Stomach (tissue), 4 donors: ENCODE measurements at regions not wholly inside any gene's neighbourhood (a gene's known extent, or its start where the extent isn't known, plus 50 kb on each side); places are given as distances from the start of the nearest gene placed in this dataset.

Experiments
- POLR2A ChIP-seq, 4 donors: fragments of 450-650 bp; IDR thresholded peaks; one replicate each; pipeline ENCODE4 v1.6.1; 2016; ENCODE audit warnings: antibody characterized with exemption in 4 of 4, control low read depth in 2 of 4, mild to moderate bottlenecking in 1 of 4, moderate library complexity in 1 of 4
- POLR2AphosphoS5 ChIP-seq, 3 donors: sonication (generic); formaldehyde crosslinking; IDR thresholded peaks; one replicate each; pipeline ENCODE4 v1.6.1; 2016; ENCODE audit warnings: antibody characterized with exemption in 3 of 3
- TF ChIP-seq, protein P1 (sequence below), 7 experiments: fragments of 450-650 bp in 4 of 7; fragments of 200-600 bp in 3 of 7; sonication (generic) in 3 of 7; IDR thresholded peaks; one replicate each; pipeline ENCODE4 v1.5.1; 2016 to 2019; ENCODE audit warnings: antibody characterized with exemption in 7 of 7, control low read depth in 2 of 7, mild to moderate bottlenecking in 1 of 7

DNA sequence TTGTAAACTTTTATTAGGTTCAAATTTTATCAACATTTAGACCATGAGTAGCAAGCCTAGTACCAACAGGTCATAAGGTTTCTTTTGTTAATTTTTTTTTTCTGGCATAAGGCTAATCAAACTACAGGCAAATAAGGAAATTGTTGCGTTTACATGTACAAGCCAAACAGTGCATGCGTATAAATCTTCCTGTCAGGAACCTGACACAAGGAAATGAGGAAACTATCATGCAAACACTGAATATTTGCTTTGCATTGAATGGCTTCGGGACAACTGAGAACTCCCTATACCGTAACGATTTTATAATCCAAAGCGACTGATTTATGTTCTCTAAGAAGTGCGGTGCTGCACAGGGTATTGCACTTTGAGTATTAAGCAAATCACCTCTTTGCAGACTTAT is 133.0 kb upstream of the TRPC4 start:
- no peak for TF ChIP-seq POLR2AphosphoS5 (IDR thresholded peaks at IDR 0.05)
- TF ChIP-seq, protein P1, sequence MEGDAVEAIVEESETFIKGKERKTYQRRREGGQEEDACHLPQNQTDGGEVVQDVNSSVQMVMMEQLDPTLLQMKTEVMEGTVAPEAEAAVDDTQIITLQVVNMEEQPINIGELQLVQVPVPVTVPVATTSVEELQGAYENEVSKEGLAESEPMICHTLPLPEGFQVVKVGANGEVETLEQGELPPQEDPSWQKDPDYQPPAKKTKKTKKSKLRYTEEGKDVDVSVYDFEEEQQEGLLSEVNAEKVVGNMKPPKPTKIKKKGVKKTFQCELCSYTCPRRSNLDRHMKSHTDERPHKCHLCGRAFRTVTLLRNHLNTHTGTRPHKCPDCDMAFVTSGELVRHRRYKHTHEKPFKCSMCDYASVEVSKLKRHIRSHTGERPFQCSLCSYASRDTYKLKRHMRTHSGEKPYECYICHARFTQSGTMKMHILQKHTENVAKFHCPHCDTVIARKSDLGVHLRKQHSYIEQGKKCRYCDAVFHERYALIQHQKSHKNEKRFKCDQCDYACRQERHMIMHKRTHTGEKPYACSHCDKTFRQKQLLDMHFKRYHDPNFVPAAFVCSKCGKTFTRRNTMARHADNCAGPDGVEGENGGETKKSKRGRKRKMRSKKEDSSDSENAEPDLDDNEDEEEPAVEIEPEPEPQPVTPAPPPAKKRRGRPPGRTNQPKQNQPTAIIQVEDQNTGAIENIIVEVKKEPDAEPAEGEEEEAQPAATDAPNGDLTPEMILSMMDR (IDR thresholded peaks at IDR 0.05): no peak
- no peak for TF ChIP-seq POLR2A (IDR thresholded peaks at IDR 0.05)
